CD4-positive, alpha-beta T cell (primary cell): ENCODE measurements at regions not wholly inside any gene's neighbourhood (a gene's known extent, or its start where the extent isn't known, plus 50 kb on each side); places are given as distances from the start of the nearest gene placed in this dataset.
"Not testable (repeated sequence)": the region's sequence is repeated elsewhere in the genome, so short reads cannot be mapped to it uniquely, and the experiment has no call there.

Experiments
- ATAC-seq: fragments of 200-7000 bp; cut with Tn5 transposase; one replicate; pipeline ENCODE4 v1.10.0; 2022; ENCODE audit warnings: mild to moderate bottlenecking; ENCODE audit not compliant: poor library complexity
- CTCF ChIA-PET: fragments of 350-600 bp; sonication (Branson Sonifier 250); formaldehyde crosslinking; loops from one replicate; lab custom pipeline; 2021; ENCODE audit warnings: antibody characterized with exemption, inconsistent platforms; lab: Charles Lee
- POLR2A ChIA-PET: fragments of 350-600 bp; sonication (Branson Sonifier 250); formaldehyde crosslinking; loops from one replicate; lab custom pipeline; 2021; ENCODE audit warnings: antibody characterized with exemption, inconsistent platforms; lab: Charles Lee
- DNase-seq, 14 experiments: peaks; one replicate each; pipeline ENCODE4 v3.0.0-alpha.2; 2013 to 2020; ENCODE audit warnings: mixed read lengths in 2 of 14
- H3K27ac ChIP-seq, 2 donors: one replicate each; pipeline versions ENCODE4 v1.5.1 to v1.7.0; 2013; ENCODE audit warnings: low read length in 2 of 2, low read depth in 1 of 2, mild to moderate bottlenecking in 1 of 2
- H3K27me3 ChIP-seq, 2 experiments: 1 replicate in 1 of 2; 2 replicates in 1 of 2; pipeline versions ENCODE4 v1.6.1 to v1.7.0; 2013; ENCODE audit warnings: low read length in 2 of 2, control low read depth in 1 of 2, mild to moderate bottlenecking in 1 of 2, moderate library complexity in 1 of 2; ENCODE audit not compliant: insufficient read depth in 2 of 2, control insufficient read depth in 1 of 2
- H3K36me3 ChIP-seq: one replicate; pipeline ENCODE4 v1.6.1; 2013; ENCODE audit warnings: low read length, control low read depth; ENCODE audit not compliant: insufficient read depth
- H3K4me1 ChIP-seq: one replicate; pipeline ENCODE4 v1.6.1; 2013; ENCODE audit warnings: low read length, control low read depth; ENCODE audit not compliant: insufficient read depth
- H3K4me3 ChIP-seq: one replicate; pipeline ENCODE4 v1.5.1; 2013; ENCODE audit warnings: mild to moderate bottlenecking, low read length, moderate library complexity
- H3K9me3 ChIP-seq, 2 experiments: 1 replicate in 1 of 2; 2 replicates in 1 of 2; pipeline versions ENCODE4 v1.6.1 to v1.7.0; 2013; ENCODE audit warnings: low read length in 2 of 2, mild to moderate bottlenecking in 2 of 2, control low read depth in 1 of 2, moderate library complexity in 1 of 2; ENCODE audit not compliant: control insufficient read depth in 1 of 2, insufficient read depth in 1 of 2
- H3K27ac Mint-ChIP-seq: one replicate; pipeline ENCODE4 v1.8.0; 2020; ENCODE audit warnings: mixed read lengths
- H3K27me3 Mint-ChIP-seq: one replicate; pipeline ENCODE4 v1.8.0; 2021; ENCODE audit warnings: mixed read lengths
- H3K36me3 Mint-ChIP-seq: one replicate; pipeline ENCODE4 v1.8.0; 2021; ENCODE audit warnings: low read depth, mixed read lengths
- H3K4me1 Mint-ChIP-seq: one replicate; pipeline ENCODE4 v1.8.0; 2021; ENCODE audit warnings: low read depth, mixed read lengths
- H3K4me3 Mint-ChIP-seq: one replicate; pipeline ENCODE4 v1.8.0; 2020; ENCODE audit warnings: mild to moderate bottlenecking, mixed read lengths
- H3K9me3 Mint-ChIP-seq: one replicate; pipeline ENCODE4 v1.8.0; 2020; ENCODE audit warnings: mixed read lengths
- intact Hi-C, 2 experiments: fragments of 100-400 bp; cut with DNase I in 1 of 2; cut with micrococcal nuclease in 1 of 2; formaldehyde crosslinking; loops; one replicate each; pipeline versions ENCODE4 v1.15.1 to v1.9.0; 2023 to 2025; cut with DNase I, micrococcal nuclease
- TF ChIP-seq, protein P1 (sequence below): fragments of 200-600 bp; IDR thresholded peaks from one replicate; pipeline ENCODE4 v1.8.0; 2022; ENCODE audit warnings: antibody characterized with exemption, mild to moderate bottlenecking

DNA sequence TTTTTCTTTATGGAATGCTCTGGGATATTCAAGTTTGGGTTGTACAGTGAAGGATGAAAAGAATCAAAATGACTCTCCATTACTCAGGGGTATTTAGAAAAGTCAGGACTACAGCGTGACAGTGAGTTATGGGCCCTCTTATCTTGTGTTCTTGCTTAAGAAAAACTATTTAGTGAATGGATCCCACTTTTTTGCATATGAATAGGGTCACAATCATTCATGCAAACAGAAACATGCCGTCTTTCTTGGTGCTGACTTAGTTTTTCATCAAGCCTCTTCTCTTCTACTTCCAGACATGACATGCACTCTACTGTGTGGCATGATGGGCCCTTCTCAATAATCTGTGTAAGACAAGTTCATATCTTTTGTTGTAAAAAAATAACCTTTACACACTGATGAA lies 488.4 kb upstream of the MMS22L start:
- no peak overlapping the region for H3K27ac Mint-ChIP-seq
- H3K27me3 Mint-ChIP-seq = no peaks in the 10 kb centered on the region
- TF ChIP-seq, protein P1, sequence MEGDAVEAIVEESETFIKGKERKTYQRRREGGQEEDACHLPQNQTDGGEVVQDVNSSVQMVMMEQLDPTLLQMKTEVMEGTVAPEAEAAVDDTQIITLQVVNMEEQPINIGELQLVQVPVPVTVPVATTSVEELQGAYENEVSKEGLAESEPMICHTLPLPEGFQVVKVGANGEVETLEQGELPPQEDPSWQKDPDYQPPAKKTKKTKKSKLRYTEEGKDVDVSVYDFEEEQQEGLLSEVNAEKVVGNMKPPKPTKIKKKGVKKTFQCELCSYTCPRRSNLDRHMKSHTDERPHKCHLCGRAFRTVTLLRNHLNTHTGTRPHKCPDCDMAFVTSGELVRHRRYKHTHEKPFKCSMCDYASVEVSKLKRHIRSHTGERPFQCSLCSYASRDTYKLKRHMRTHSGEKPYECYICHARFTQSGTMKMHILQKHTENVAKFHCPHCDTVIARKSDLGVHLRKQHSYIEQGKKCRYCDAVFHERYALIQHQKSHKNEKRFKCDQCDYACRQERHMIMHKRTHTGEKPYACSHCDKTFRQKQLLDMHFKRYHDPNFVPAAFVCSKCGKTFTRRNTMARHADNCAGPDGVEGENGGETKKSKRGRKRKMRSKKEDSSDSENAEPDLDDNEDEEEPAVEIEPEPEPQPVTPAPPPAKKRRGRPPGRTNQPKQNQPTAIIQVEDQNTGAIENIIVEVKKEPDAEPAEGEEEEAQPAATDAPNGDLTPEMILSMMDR = no peak
- Histone ChIP-seq H3K27me3 (no peaks in the 10 kb centered on the region), H3K4me1 (no peaks in the 10 kb centered on the region), H3K4me3 (no peak overlapping the region), H3K27ac (no peak overlapping the region), H3K36me3 (no peaks in the 10 kb centered on the region), H3K9me3 (peaks cover 0 to 5% of the 10 kb centered on the region in 2 experiments)
- H3K36me3 Mint-ChIP-seq = no peaks in the 10 kb centered on the region
- no peaks in the 10 kb centered on the region for H3K9me3 Mint-ChIP-seq
- no peaks in the 10 kb centered on the region for H3K4me1 Mint-ChIP-seq
- no peak overlapping the region for H3K4me3 Mint-ChIP-seq
- POLR2A ChIA-PET = no interaction called here
- CTCF ChIA-PET = no interaction called here
- DNase-seq (no peak), ATAC-seq (no peak)
- intact Hi-C loops = no loop called here

DNA sequence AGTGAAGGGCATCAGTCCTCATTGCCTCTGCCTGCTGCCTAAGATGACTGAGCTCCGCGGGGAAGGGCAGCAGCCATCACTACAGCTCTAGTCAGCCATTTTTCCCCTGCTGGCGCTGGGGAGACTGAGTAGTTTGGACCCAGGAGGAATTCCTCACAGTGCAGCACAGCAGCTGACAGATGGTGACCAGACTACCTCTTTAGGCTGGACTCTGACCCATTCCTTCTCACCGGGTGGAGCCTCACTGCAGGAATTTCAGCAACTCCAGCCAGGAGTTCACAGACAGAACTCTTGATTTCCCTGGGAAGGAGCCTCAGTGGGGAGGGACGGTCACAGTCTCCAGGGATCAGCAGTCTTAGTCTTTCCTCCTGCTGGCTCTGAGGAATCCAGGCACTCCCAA lies 492.0 kb upstream of the MMS22L start:
- Mint-ChIP-seq H3K27me3 (no peaks in the 10 kb centered on the region), H3K4me1 (no peaks in the 10 kb centered on the region), H3K4me3 (no peak overlapping the region), H3K36me3 (no peaks in the 10 kb centered on the region), H3K27ac (no peak overlapping the region), H3K9me3 (no peaks in the 10 kb centered on the region)
- no peak overlapping the region for H3K27ac ChIP-seq
- DNase-seq (no peak), ATAC-seq (no peak)
- H3K36me3 ChIP-seq = no peaks in the 10 kb centered on the region
- ChIA-PET POLR2A (no interaction called here), CTCF (no interaction called here)
- no peaks in the 10 kb centered on the region for H3K4me1 ChIP-seq
- H3K27me3 ChIP-seq = no peaks in the 10 kb centered on the region
- H3K9me3 ChIP-seq = peaks cover 0 to 5% of the 10 kb centered on the region in 2 experiments
- TF ChIP-seq, protein P1 = no peak
- intact Hi-C loops = no loop called here
- H3K4me3 ChIP-seq = no peak overlapping the region

DNA sequence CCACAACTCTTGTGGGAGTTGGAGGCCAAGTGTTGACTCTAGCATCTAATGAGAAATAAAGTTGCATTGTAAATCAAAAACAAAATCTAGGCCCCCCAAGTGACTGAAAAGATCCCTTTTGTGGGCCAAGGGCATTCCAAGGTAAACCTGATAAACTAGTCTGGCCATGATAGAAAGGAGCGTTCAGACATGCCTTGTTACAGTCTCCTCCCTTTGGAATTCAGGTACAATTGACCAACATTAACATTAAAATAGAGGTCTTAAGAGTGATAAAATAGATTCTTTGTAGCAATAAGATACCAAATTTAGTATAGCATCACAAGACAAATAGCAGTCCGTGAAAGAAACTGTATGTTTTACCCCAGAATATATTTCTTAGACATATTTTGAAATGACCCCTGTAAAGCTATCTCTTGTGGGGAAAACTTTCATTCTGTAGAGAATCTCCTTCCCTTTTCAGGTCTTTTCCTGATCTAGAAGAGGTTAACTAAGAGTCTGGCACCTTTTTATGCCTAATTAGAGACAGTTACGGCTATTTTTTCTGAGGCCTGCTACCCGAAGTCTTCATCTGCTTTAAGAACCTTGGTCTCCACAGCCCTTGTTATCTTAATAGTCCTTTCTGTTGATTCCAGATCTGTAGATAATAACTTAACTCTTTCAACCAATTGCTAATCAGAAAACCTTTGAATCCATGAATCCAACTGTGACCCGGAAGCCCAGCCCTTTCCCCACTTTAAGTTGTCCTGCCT lies 495.4 kb upstream of the MMS22L start:
- no peak overlapping the region for H3K4me3 Mint-ChIP-seq
- no peaks in the 10 kb centered on the region for H3K27me3 ChIP-seq
- no peaks in the 10 kb centered on the region for H3K4me1 ChIP-seq
- H3K27me3 Mint-ChIP-seq = no peaks in the 10 kb centered on the region
- no peak overlapping the region for H3K27ac ChIP-seq
- H3K9me3 ChIP-seq = peaks cover 0 to 5% of the 10 kb centered on the region in 2 experiments
- ChIA-PET POLR2A (no interaction called here), CTCF (no interaction called here)
- H3K27ac Mint-ChIP-seq = no peak overlapping the region
- no peaks in the 10 kb centered on the region for H3K36me3 Mint-ChIP-seq
- H3K4me1 Mint-ChIP-seq = no peaks in the 10 kb centered on the region
- H3K4me3 ChIP-seq = no peak overlapping the region
- DNase-seq (no peak), ATAC-seq (no peak)
- TF ChIP-seq, protein P1 = no peak
- intact Hi-C loops = no loop called here
- no peaks in the 10 kb centered on the region for H3K9me3 Mint-ChIP-seq
- H3K36me3 ChIP-seq = no peaks in the 10 kb centered on the region

DNA sequence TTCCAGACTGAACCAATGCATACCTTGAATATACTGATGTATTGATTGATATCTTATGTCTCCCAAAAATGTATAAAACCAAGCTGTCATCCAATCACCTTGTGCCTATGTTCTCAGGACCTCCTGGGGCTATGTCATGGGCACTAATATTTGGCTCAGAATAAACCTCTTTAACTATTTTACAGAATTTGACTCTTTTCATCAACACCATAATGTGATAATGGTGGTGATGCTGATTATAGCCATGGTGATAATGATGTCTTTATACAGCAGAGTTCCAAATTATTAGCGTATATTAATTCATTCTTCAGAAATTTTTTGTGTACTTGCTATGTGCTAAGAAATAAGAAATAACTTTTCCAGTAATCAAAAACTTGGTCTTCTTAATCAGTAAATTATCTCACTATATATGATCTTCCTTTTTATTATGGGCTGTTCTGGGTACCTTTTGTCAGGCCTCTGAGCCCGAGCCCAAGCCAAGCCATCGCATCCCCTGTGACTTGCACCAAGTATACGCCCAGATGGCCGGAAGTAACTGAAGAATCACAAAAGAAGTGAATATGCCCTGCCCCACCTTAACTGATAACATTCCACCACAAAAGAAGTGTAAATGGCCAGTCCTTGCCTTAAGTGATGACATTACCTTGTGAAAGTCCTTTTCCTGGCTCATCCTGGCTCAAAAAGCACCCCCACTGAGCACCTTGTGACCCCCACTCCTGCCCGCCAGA lies 496.2 kb upstream of the MMS22L start:
- CTCF ChIA-PET, H3K4me3 Mint-ChIP-seq, H3K4me1 Mint-ChIP-seq, H3K4me1 ChIP-seq, H3K4me3 ChIP-seq, H3K9me3 Mint-ChIP-seq, ATAC-seq, H3K36me3 ChIP-seq, H3K36me3 Mint-ChIP-seq, H3K27me3 ChIP-seq, H3K27me3 Mint-ChIP-seq, H3K27ac ChIP-seq, intact Hi-C loops, DNase-seq, H3K27ac Mint-ChIP-seq, POLR2A ChIA-PET, H3K9me3 ChIP-seq: not testable (repeated sequence)
